HepG2 (cell line): ENCODE measurements at regions not wholly inside any gene's neighbourhood (a gene's known extent, or its start where the extent isn't known, plus 50 kb on each side); places are given as distances from the start of the nearest gene placed in this dataset.

Source experiments
- CC2D1A ChIP-seq: sonication (generic); formaldehyde crosslinking; IDR thresholded peaks from 2 replicates; pipeline ENCODE4 v1.8.1; 2023; ENCODE audit warnings: mild to moderate bottlenecking, missing genetic modification reagents
- FOXK1 ChIP-seq: sonication (generic); formaldehyde crosslinking; IDR thresholded peaks from 2 replicates; pipeline ENCODE4 v1.4.0; 2020; ENCODE audit warnings: low read depth, missing genetic modification reagents, borderline replicate concordance
- HMGA1 ChIP-seq: sonication (generic); formaldehyde crosslinking; conservative IDR thresholded peaks from 2 replicates; pipeline ENCODE4 v1.4.0; 2020; ENCODE audit warnings: missing genetic modification reagents
- HNRNPH1 ChIP-seq: fragments of 200-400 bp; formaldehyde crosslinking; optimal IDR thresholded peaks from 2 replicates; pipeline ENCODE3; 2017; ENCODE audit warnings: mild to moderate bottlenecking, low read depth, low read length
- JARID2 ChIP-seq: sonication (generic); formaldehyde crosslinking; IDR thresholded peaks from 2 replicates; pipeline ENCODE4 v1.8.1; 2023; ENCODE audit warnings: missing genetic modification reagents, inconsistent platforms; ENCODE audit not compliant: insufficient replicate concordance
- KDM2A ChIP-seq: sonication (generic); formaldehyde crosslinking; IDR thresholded peaks from 2 replicates; pipeline ENCODE4 v1.4.0; 2020; ENCODE audit warnings: low read depth, missing genetic modification reagents, borderline replicate concordance
- PAX8 ChIP-seq: sonication (generic); formaldehyde crosslinking; IDR thresholded peaks from 2 replicates; pipeline ENCODE4 v1.8.0; 2022; ENCODE audit warnings: mild to moderate bottlenecking, missing genetic modification reagents, borderline replicate concordance
- RBM22 ChIP-seq: fragments of 200-400 bp; formaldehyde crosslinking; optimal IDR thresholded peaks from 2 replicates; pipeline ENCODE3; 2017; ENCODE audit warnings: mild to moderate bottlenecking, low read length, moderate library complexity
- RFX1 ChIP-seq: fragments of 450-650 bp; IDR thresholded peaks from 2 replicates; pipeline ENCODE4 v1.6.1; 2017
- SP140L ChIP-seq: sonication (generic); formaldehyde crosslinking; IDR thresholded peaks from 2 replicates; pipeline ENCODE4 v1.4.0; 2020; ENCODE audit warnings: missing genetic modification reagents, borderline replicate concordance
- SSRP1 ChIP-seq: IDR thresholded peaks from 2 replicates; pipeline ENCODE4 v1.6.1; 2016; ENCODE audit warnings: control low read depth
- ZMAT3 ChIP-seq: sonication (generic); formaldehyde crosslinking; conservative IDR thresholded peaks from 2 replicates; pipeline ENCODE4 v1.7.0; 2021; ENCODE audit warnings: missing genetic modification reagents
- ZNF121 ChIP-seq: sonication (generic); formaldehyde crosslinking; IDR thresholded peaks from 2 replicates; pipeline ENCODE4 v1.5.0; 2020; ENCODE audit warnings: mild to moderate bottlenecking, missing genetic modification reagents
- ZNF180 ChIP-seq: sonication (generic); formaldehyde crosslinking; IDR thresholded peaks from 2 replicates; pipeline ENCODE4 v1.4.0; 2020; ENCODE audit warnings: low read depth, missing genetic modification reagents, borderline replicate concordance
- ZNF264 ChIP-seq: sonication (generic); formaldehyde crosslinking; IDR thresholded peaks from 2 replicates; pipeline ENCODE4 v1.4.0; 2020; ENCODE audit warnings: missing genetic modification reagents
- ZNF572 ChIP-seq: sonication (generic); formaldehyde crosslinking; IDR thresholded peaks from 2 replicates; pipeline ENCODE4 v1.5.1; 2020; ENCODE audit warnings: mild to moderate bottlenecking, missing genetic modification reagents
- ZNF577 ChIP-seq: sonication (generic); formaldehyde crosslinking; IDR thresholded peaks from 2 replicates; pipeline ENCODE4 v1.4.0; 2020; ENCODE audit warnings: mild to moderate bottlenecking, low read depth, missing genetic modification reagents, borderline replicate concordance
- ZNF616 ChIP-seq: sonication (generic); formaldehyde crosslinking; IDR thresholded peaks from 2 replicates; pipeline ENCODE4 v1.5.0; 2020; ENCODE audit warnings: low read depth, mild to moderate bottlenecking, missing genetic modification reagents
- ZNF777 ChIP-seq: sonication (generic); formaldehyde crosslinking; IDR thresholded peaks from 2 replicates; pipeline ENCODE4 v1.4.0; 2020; ENCODE audit warnings: missing genetic modification reagents
- ZNF788 ChIP-seq: sonication (generic); formaldehyde crosslinking; IDR thresholded peaks from 2 replicates; pipeline ENCODE4 v1.5.0; 2020; ENCODE audit warnings: mild to moderate bottlenecking, missing genetic modification reagents, borderline replicate concordance
- ZSCAN22 ChIP-seq: sonication (generic); formaldehyde crosslinking; IDR thresholded peaks from 2 replicates; pipeline ENCODE4 v1.4.0; 2020; ENCODE audit warnings: mild to moderate bottlenecking, missing genetic modification reagents
- TF ChIP-seq, protein P1 (sequence below): sonication (generic); formaldehyde crosslinking; IDR thresholded peaks from 2 replicates; pipeline ENCODE4 v1.4.0; 2020; ENCODE audit warnings: missing genetic modification reagents
- TF ChIP-seq, protein P2 (sequence below): sonication (generic); formaldehyde crosslinking; IDR thresholded peaks from 2 replicates; pipeline ENCODE4 v1.9.0; 2022; ENCODE audit warnings: low read depth, missing genetic modification reagents
- TF ChIP-seq, protein P3 (sequence below): sonication (generic); formaldehyde crosslinking; IDR thresholded peaks from 2 replicates; pipeline ENCODE4 v1.5.1; 2020; ENCODE audit warnings: mild to moderate bottlenecking, missing genetic modification reagents, moderate library complexity
- TF ChIP-seq, protein P4 (sequence below): sonication (generic); formaldehyde crosslinking; conservative IDR thresholded peaks from 2 replicates; pipeline ENCODE4 v1.8.0; 2022; ENCODE audit warnings: missing genetic modification reagents

DNA sequence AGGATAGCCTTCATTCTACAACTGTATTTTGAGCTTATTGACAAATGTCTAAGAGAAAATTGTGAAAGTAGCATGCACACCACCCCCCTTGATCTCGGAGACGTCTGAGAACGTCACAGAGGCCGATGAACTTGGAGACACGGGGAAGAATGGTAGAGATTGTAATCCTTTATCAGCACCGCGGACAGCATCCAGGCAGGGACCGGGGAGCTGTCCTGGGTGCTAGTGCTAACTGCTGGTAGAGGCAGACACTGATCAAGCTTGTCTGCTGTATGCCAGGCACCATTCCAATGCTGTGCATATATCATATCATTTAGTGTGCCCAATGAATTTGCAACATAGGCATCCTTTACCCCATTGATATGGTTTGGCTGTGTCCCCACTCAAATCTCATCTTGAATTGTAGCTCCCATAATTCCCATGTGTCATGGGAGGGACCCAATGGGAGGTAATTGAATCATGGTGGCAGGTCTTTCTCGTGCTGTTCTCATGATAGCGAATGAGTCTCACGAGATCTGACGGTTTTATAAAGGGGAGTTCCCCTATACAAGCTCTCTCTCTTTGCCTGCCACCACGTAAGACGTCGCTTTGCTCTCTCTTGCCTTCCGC lies 98.8 kb downstream of the LHX2 start (continued):
- peak; percentile 98; the same call in 1 of the 2 replicates for TF ChIP-seq ZNF180
- TF ChIP-seq ZNF572 (CRISPR knock-in tag) = peak; percentile 44; the same call in 1 of the 2 replicates
- TF ChIP-seq PAX8 (CRISPR knock-in tag) = peak; percentile 98; the same call in 1 of the 2 replicates
- no peak for TF ChIP-seq RBM22
- peak; percentile 99 for TF ChIP-seq ZNF264 (CRISPR knock-in tag)
- TF ChIP-seq, protein P1, sequence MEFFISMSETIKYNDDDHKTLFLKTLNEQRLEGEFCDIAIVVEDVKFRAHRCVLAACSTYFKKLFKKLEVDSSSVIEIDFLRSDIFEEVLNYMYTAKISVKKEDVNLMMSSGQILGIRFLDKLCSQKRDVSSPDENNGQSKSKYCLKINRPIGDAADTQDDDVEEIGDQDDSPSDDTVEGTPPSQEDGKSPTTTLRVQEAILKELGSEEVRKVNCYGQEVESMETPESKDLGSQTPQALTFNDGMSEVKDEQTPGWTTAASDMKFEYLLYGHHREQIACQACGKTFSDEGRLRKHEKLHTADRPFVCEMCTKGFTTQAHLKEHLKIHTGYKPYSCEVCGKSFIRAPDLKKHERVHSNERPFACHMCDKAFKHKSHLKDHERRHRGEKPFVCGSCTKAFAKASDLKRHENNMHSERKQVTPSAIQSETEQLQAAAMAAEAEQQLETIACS (CRISPR knock-in tag) = peak; percentile 78
- TF ChIP-seq, protein P2, sequence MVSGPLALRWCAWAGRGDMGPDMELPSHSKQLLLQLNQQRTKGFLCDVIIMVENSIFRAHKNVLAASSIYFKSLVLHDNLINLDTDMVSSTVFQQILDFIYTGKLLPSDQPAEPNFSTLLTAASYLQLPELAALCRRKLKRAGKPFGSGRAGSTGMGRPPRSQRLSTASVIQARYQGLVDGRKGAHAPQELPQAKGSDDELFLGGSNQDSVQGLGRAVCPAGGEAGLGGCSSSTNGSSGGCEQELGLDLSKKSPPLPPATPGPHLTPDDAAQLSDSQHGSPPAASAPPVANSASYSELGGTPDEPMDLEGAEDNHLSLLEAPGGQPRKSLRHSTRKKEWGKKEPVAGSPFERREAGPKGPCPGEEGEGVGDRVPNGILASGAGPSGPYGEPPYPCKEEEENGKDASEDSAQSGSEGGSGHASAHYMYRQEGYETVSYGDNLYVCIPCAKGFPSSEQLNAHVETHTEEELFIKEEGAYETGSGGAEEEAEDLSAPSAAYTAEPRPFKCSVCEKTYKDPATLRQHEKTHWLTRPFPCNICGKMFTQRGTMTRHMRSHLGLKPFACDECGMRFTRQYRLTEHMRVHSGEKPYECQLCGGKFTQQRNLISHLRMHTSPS = peak; percentile 89
- TF ChIP-seq KDM2A = peak; percentile 99
- TF ChIP-seq CC2D1A (CRISPR knock-in tag) = peak; percentile 99
- TF ChIP-seq, protein P3, sequence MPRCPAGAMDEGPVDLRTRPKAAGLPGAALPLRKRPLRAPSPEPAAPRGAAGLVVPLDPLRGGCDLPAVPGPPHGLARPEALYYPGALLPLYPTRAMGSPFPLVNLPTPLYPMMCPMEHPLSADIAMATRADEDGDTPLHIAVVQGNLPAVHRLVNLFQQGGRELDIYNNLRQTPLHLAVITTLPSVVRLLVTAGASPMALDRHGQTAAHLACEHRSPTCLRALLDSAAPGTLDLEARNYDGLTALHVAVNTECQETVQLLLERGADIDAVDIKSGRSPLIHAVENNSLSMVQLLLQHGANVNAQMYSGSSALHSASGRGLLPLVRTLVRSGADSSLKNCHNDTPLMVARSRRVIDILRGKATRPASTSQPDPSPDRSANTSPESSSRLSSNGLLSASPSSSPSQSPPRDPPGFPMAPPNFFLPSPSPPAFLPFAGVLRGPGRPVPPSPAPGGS (CRISPR knock-in tag) = peak; percentile 100
- TF ChIP-seq SSRP1 (CRISPR knock-in tag) = peak; percentile 91
- TF ChIP-seq RFX1 = no peak
- TF ChIP-seq ZMAT3 (CRISPR knock-in tag) = peak; percentile 100
- peak; percentile 92 for TF ChIP-seq ZSCAN22
- TF ChIP-seq FOXK1 = peak; percentile 100
- TF ChIP-seq ZNF121 = peak; percentile 74
- TF ChIP-seq, protein P4, sequence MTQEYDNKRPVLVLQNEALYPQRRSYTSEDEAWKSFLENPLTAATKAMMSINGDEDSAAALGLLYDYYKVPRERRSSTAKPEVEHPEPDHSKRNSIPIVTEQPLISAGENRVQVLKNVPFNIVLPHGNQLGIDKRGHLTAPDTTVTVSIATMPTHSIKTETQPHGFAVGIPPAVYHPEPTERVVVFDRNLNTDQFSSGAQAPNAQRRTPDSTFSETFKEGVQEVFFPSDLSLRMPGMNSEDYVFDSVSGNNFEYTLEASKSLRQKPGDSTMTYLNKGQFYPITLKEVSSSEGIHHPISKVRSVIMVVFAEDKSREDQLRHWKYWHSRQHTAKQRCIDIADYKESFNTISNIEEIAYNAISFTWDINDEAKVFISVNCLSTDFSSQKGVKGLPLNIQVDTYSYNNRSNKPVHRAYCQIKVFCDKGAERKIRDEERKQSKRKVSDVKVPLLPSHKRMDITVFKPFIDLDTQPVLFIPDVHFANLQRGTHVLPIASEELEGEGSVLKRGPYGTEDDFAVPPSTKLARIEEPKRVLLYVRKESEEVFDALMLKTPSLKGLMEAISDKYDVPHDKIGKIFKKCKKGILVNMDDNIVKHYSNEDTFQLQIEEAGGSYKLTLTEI (CRISPR knock-in tag) = peak; percentile 87; the same call in 1 of the 2 replicates
- peak; percentile 100 for TF ChIP-seq JARID2
- TF ChIP-seq ZNF616 (CRISPR knock-in tag) = peak; percentile 99
- TF ChIP-seq ZNF777 = peak; percentile 92
- peak; percentile 91 for TF ChIP-seq ZNF788
- peak; percentile 100 for TF ChIP-seq SP140L (CRISPR knock-in tag)
- TF ChIP-seq HNRNPH1 = no peak
- TF ChIP-seq HMGA1 (CRISPR knock-in tag) = no peak
- TF ChIP-seq ZNF577 (CRISPR knock-in tag) = peak; percentile 99
